Trophoblast cell (in vitro differentiated cells and primary cell): ENCODE measurements at regions not wholly inside any gene's neighbourhood (a gene's known extent, or its start where the extent isn't known, plus 50 kb on each side); places are given as distances from the start of the nearest gene placed in this dataset.

Experiments used
- DNase-seq, 2 donors: peaks; one replicate each; pipeline ENCODE4 v3.0.0-alpha.2; 2016
- H2AFZ ChIP-seq: 2 replicates; pipeline ENCODE4 v1.6.1; 2013; ENCODE audit warnings: low read length, moderate library complexity, mild to moderate bottlenecking; ENCODE audit not compliant: insufficient read depth, poor library complexity
- H2AK5ac ChIP-seq: 2 replicates; pipeline ENCODE4 v1.6.1; 2013; ENCODE audit warnings: mild to moderate bottlenecking, low read length
- H2BK120ac ChIP-seq: 2 replicates; pipeline ENCODE4 v1.6.1; 2013; ENCODE audit warnings: low read length, mild to moderate bottlenecking, moderate library complexity; ENCODE audit not compliant: insufficient read depth, poor library complexity
- H2BK12ac ChIP-seq: 2 replicates; pipeline ENCODE4 v1.6.1; 2013; ENCODE audit warnings: mild to moderate bottlenecking, low read length, moderate library complexity
- H2BK5ac ChIP-seq: 2 replicates; pipeline ENCODE4 v1.6.1; 2013; ENCODE audit warnings: low read length, low read depth, moderate library complexity, mild to moderate bottlenecking; ENCODE audit not compliant: poor library complexity
- H3K14ac ChIP-seq: 2 replicates; pipeline ENCODE4 v1.6.1; 2013; ENCODE audit warnings: mild to moderate bottlenecking, low read length
- H3K18ac ChIP-seq: 2 replicates; pipeline ENCODE4 v1.6.1; 2013; ENCODE audit warnings: mild to moderate bottlenecking, low read length
- H3K23ac ChIP-seq: 2 replicates; pipeline ENCODE4 v1.6.1; 2013; ENCODE audit warnings: low read length
- H3K27ac ChIP-seq: 2 replicates; pipeline ENCODE4 v1.5.1; 2013; ENCODE audit warnings: low read depth, mild to moderate bottlenecking, inconsistent platforms, low read length, moderate library complexity
- H3K27me3 ChIP-seq: 2 replicates; pipeline ENCODE4 v1.6.1; 2013; ENCODE audit warnings: inconsistent platforms, mild to moderate bottlenecking, low read length, moderate library complexity; ENCODE audit not compliant: insufficient read depth
- H3K36me3 ChIP-seq, 2 experiments: 1 replicate in 1 of 2; 2 replicates in 1 of 2; pipeline ENCODE4 v1.6.1; 2013; ENCODE audit warnings: low read length in 2 of 2, mild to moderate bottlenecking in 2 of 2, moderate library complexity in 1 of 2; ENCODE audit not compliant: insufficient read depth in 2 of 2, control insufficient read depth in 1 of 2
- H3K4ac ChIP-seq: 2 replicates; pipeline ENCODE4 v1.6.1; 2013; ENCODE audit warnings: low read depth, mild to moderate bottlenecking, low read length, moderate library complexity
- H3K4me1 ChIP-seq, 2 experiments: 1 replicate in 1 of 2; 2 replicates in 1 of 2; pipeline ENCODE4 v1.6.1; 2013; ENCODE audit warnings: low read length in 2 of 2, mild to moderate bottlenecking in 2 of 2, moderate library complexity in 1 of 2; ENCODE audit not compliant: insufficient read depth in 2 of 2, control insufficient read depth in 1 of 2
- H3K4me2 ChIP-seq: 2 replicates; pipeline ENCODE4 v1.6.1; 2013; ENCODE audit warnings: inconsistent platforms, mild to moderate bottlenecking, low read length, moderate library complexity
- H3K4me3 ChIP-seq: 2 replicates; pipeline ENCODE4 v1.5.1; 2013; ENCODE audit warnings: mild to moderate bottlenecking, low read depth, low read length, inconsistent platforms
- H3K79me1 ChIP-seq: one replicate; pipeline ENCODE4 v1.6.1; 2013; ENCODE audit warnings: low read length
- H3K79me2 ChIP-seq: 2 replicates; pipeline ENCODE4 v1.6.1; 2013; ENCODE audit warnings: low read length, mild to moderate bottlenecking; ENCODE audit not compliant: control insufficient read depth, insufficient read depth, poor library complexity
- H3K9ac ChIP-seq: 2 replicates; pipeline ENCODE4 v1.6.1; 2013; ENCODE audit warnings: mild to moderate bottlenecking, low read length
- H3K9me3 ChIP-seq: 2 replicates; pipeline ENCODE4 v1.6.1; 2013; ENCODE audit warnings: low read depth, mild to moderate bottlenecking, control low read depth, inconsistent platforms, low read length; ENCODE audit not compliant: insufficient read depth
- H4K12ac ChIP-seq: 2 replicates; pipeline ENCODE4 v1.6.1; 2013; ENCODE audit warnings: low read depth, mild to moderate bottlenecking, low read length, moderate library complexity
- H4K8ac ChIP-seq: 2 replicates; pipeline ENCODE4 v1.6.1; 2013; ENCODE audit warnings: low read depth, mild to moderate bottlenecking, low read length, moderate library complexity
- H4K91ac ChIP-seq: one replicate; pipeline ENCODE4 v1.6.1; 2013; ENCODE audit warnings: low read depth, mild to moderate bottlenecking, low read length, moderate library complexity
- WGBS: extraction: QIAGEN DNeasy Blood & Tissue Kit; methylation state at CpG from one replicate; pipeline ENCODE4 v1.1.7; 2013; ENCODE audit warnings: missing lambda C conversion rate; ENCODE audit not compliant: insufficient read length, insufficient coverage; ENCODE audit errors: extremely low coverage; 5-methylcytosine and 5-hydroxymethylcytosine counted together

DNA sequence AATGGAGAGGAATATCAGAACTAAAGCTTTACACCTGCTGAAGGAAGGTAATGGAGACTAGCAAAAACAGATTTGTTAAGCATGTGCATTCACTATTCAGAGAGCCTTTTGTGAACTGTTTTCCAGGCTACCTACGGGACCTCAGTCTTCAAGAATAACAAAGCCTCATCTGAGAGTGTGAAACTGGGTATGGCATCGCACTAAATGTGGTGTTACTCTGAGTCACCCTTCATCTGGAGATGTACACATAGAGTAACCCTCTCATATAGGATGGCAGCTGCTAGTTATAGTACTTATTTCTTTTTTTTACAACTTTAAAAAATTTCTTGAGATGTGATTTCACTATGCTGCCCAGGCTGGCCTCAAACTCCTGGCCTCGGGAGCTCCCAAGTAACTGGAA is 306.8 kb downstream of the ZNF608 start:
- Histone ChIP-seq H2AK5ac (no peak overlapping the region), H3K79me2 (no peaks in the 10 kb centered on the region)
- WGBS: no CpG with 5 or more reads among the region's 3 CpGs

DNA sequence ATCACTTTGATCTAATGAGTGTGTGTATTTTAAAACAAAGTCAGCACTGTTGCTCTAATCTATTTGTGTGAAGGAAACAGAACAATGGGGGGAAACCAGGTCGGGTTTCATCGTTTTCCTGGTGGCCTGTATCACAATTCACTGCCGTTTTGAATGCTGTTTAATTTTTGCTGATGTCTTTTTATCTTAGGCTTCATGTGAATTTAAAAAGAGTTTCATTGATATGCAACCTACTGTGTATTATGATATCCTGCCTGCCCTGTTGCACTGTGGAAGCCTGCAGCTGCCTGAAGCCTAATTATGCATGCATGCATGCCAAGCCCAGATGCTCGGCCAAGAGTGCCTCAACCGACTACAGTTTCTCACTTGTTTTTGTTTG is 307.5 kb downstream of the ZNF608 start:
- Histone ChIP-seq H2AK5ac (no peak overlapping the region), H3K79me1 (no peaks in the 10 kb centered on the region), H3K36me3 (no peaks in the 10 kb centered on the region), H3K9ac (no peak overlapping the region), H3K4ac (no peak overlapping the region), H2AFZ (no peak overlapping the region), H3K4me1 (peaks cover 0 to 5% of the 10 kb centered on the region in 2 experiments), H3K9me3 (no peaks in the 10 kb centered on the region), H3K27ac (no peak overlapping the region), H4K91ac (no peak overlapping the region), H3K14ac (no peak overlapping the region), H3K23ac (no peak overlapping the region), H4K12ac (no peak overlapping the region), H4K8ac (no peak overlapping the region), H3K27me3 (no peaks in the 10 kb centered on the region), H3K4me2 (no peak overlapping the region), H3K79me2 (no peaks in the 10 kb centered on the region), H3K4me3 (no peak overlapping the region), H2BK5ac (no peak overlapping the region), H2BK120ac (no peak overlapping the region), H2BK12ac (no peak overlapping the region), H3K18ac (no peak overlapping the region)
- DNase-seq: no peak
- no CpG with 5 or more reads among the region's 5 CpGs for WGBS

More for the DNA sequence above, 306.8 kb downstream of the ZNF608 start:
- H2AFZ ChIP-seq: no peak overlapping the region
- no peaks in the 10 kb centered on the region for H3K9me3 ChIP-seq
- H3K27me3 ChIP-seq: no peaks in the 10 kb centered on the region
- H3K79me1 ChIP-seq: no peaks in the 10 kb centered on the region
- no peak overlapping the region for H3K23ac ChIP-seq
- H3K4me1 ChIP-seq: peaks cover 0 to 5% of the 10 kb centered on the region in 2 experiments
- H3K27ac ChIP-seq: no peak overlapping the region
- H3K14ac ChIP-seq: no peak overlapping the region
- no peak overlapping the region for H2BK12ac ChIP-seq
- H2BK5ac ChIP-seq: no peak overlapping the region
- H3K4ac ChIP-seq: no peak overlapping the region
- H3K18ac ChIP-seq: no peak overlapping the region
- no peak overlapping the region for H4K8ac ChIP-seq
- H3K4me3 ChIP-seq: no peak overlapping the region
- no peak for DNase-seq
- H3K4me2 ChIP-seq: no peak overlapping the region
- H4K91ac ChIP-seq: no peak overlapping the region
- no peak overlapping the region for H3K9ac ChIP-seq
- no peak overlapping the region for H4K12ac ChIP-seq
- no peak overlapping the region for H2BK120ac ChIP-seq
- H3K36me3 ChIP-seq: no peaks in the 10 kb centered on the region

DNA sequence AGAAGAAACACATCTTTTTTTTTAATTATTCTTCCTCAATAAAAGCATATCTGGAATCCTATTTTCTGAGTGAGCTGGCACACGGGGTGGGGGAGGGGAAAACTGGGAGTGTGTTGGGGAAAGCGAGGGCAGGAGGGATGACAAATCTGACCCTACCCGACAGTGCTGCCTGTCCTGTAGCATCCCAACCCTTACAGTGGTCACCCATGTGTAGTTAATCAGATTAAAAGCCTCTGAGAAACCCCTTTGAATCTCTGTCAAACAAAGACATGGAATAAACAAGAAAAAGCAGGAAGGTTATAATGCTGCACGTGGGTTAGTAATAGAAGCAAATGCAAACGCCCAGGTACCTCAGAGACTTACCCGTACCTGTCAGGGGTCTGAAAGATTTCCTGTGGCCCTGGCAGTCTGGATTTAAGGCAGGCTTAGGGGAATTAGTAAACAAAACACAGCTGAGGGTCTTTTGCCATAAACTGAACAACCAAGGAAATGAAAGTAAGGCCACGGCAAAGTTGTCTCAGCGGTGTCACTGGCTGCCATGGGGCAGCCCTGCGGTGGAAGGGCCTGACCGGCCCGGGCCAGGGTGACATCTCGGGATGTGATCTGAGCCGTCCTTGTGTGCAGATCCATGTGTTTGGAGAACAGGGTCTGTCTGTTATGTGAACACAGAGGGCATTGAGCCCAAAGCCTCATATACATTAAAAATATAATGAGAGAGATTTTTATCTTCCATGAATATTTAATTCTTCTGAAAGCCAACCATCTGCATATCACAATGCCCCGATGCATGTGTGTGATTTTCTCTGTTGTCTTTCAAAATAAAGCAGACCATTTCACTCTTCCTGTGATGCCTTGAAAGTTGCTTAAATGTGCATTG is 308.2 kb downstream of the ZNF608 start:
- H3K79me2 ChIP-seq: no peaks in the 10 kb centered on the region
- H3K4me1 ChIP-seq: peaks cover 0 to 5% of the 10 kb centered on the region in 2 experiments
- H2BK12ac ChIP-seq: peak overlapping the region; percentile 80
- H2BK5ac ChIP-seq: no peak overlapping the region
- peak overlapping the region; percentile 85 for H3K14ac ChIP-seq
- no peak overlapping the region for H2AFZ ChIP-seq
- peak overlapping the region; percentile 73 for H4K8ac ChIP-seq
- H3K4me3 ChIP-seq: no peak overlapping the region
- no peak for DNase-seq
- H4K91ac ChIP-seq: no peak overlapping the region
- peak overlapping the region; percentile 54 for H4K12ac ChIP-seq
- H3K4ac ChIP-seq: no peak overlapping the region
- no peaks in the 10 kb centered on the region for H3K79me1 ChIP-seq
- no peak overlapping the region for H3K27ac ChIP-seq
- WGBS: no CpG with 5 or more reads among the region's 14 CpGs
- H3K18ac ChIP-seq: no peak overlapping the region
- H3K4me2 ChIP-seq: no peak overlapping the region
- no peaks in the 10 kb centered on the region for H3K36me3 ChIP-seq
- H2AK5ac ChIP-seq: peak overlapping the region; percentile 69
- peak overlapping the region; percentile 51 for H2BK120ac ChIP-seq
- H3K9me3 ChIP-seq: no peaks in the 10 kb centered on the region
- no peak overlapping the region for H3K9ac ChIP-seq
- no peak overlapping the region for H3K23ac ChIP-seq
- H3K27me3 ChIP-seq: no peaks in the 10 kb centered on the region

DNA sequence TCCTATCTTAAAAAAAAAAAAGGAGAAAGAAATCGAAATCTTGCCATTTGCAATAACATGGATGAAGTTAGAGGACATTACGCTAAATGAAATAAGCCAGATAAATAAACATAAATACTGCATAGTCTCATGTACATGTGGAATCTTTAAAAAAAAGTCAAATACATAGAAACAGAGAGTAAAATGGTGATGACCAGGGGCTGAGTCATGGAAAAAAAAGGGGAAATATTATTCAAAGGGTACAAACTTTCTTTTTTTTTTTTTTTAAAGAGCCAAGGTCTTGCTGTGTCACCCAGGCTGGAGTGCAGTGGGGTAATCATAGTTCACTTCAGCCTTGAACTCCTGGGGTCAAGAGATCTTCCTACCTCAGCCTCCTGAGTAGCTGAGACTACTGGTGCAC is 310.1 kb downstream of the ZNF608 start:
- Histone ChIP-seq H3K14ac (no peak overlapping the region), H4K91ac (no peak overlapping the region), H2BK120ac (no peak overlapping the region), H3K9ac (no peak overlapping the region), H2AFZ (no peak overlapping the region), H3K4me1 (peaks cover 0 to 5% of the 10 kb centered on the region in 2 experiments), H2BK12ac (no peak overlapping the region), H3K18ac (no peak overlapping the region), H3K4me3 (no peak overlapping the region), H3K27me3 (no peaks in the 10 kb centered on the region), H2AK5ac (no peak overlapping the region), H4K12ac (no peak overlapping the region), H2BK5ac (no peak overlapping the region), H3K27ac (no peak overlapping the region), H4K8ac (no peak overlapping the region), H3K4ac (no peak overlapping the region), H3K36me3 (no peaks in the 10 kb centered on the region), H3K79me1 (no peaks in the 10 kb centered on the region), H3K23ac (no peak overlapping the region), H3K9me3 (no peaks in the 10 kb centered on the region), H3K79me2 (no peaks in the 10 kb centered on the region), H3K4me2 (no peak overlapping the region)
- no CpG with 5 or more reads among the region's 2 CpGs for WGBS
- no peak for DNase-seq
